ENCODE measurements at regions not wholly inside any gene's neighbourhood (a gene's known extent, or its start where the extent isn't known, plus 50 kb on each side); places are given as distances from the start of the nearest gene placed in this dataset.

- DNase-seq, result no peak
- Histone ChIP-seq H3K9me3 (ENCODE audit: insufficient read depth, low read depth, low read length) (no peaks in the 10 kb centered on the region), H3K79me2 (ENCODE audit: control insufficient read depth, insufficient read depth, low read length, poor library complexity) (no peaks in the 10 kb centered on the region), H2BK5ac (ENCODE audit: low read depth, low read length, poor library complexity) (no peak overlapping the region), H3K27me3 (ENCODE audit: insufficient read depth, low read length) (no peaks in the 10 kb centered on the region), H3K14ac (ENCODE audit: low read length) (peak overlapping the region; percentile 12), H3K79me1 (ENCODE audit: low read length) (peaks cover 28% of the 10 kb centered on the region), H2BK12ac (ENCODE audit: low read length) (peak overlapping the region; percentile 70), H3K4ac (ENCODE audit: low read depth, low read length) (no peak overlapping the region), H3K9ac (ENCODE audit: low read length) (no peak overlapping the region), H4K8ac (ENCODE audit: low read depth, low read length) (no peak overlapping the region), H3K4me3 (ENCODE audit: low read depth, low read length) (no peak overlapping the region), H4K12ac (ENCODE audit: low read depth, low read length) (no peak overlapping the region), H2AK5ac (ENCODE audit: low read length) (peak overlapping the region; percentile 71), H3K23ac (ENCODE audit: low read length) (no peak overlapping the region), H2BK120ac (ENCODE audit: insufficient read depth, low read length, poor library complexity) (peak overlapping the region; percentile 4), H3K4me1 (ENCODE audit: control insufficient read depth in 1 of 2, insufficient read depth in 2 of 2, low read length in 2 of 2) (peaks cover 12% of the 10 kb centered on the region in 2 experiments), H3K36me3 (ENCODE audit: control insufficient read depth in 1 of 2, insufficient read depth in 2 of 2, low read length in 2 of 2) (no peaks in the 10 kb centered on the region), H2AFZ (ENCODE audit: insufficient read depth, low read length, poor library complexity) (no peak overlapping the region), H3K27ac (ENCODE audit: low read depth, low read length) (no peak overlapping the region), H3K4me2 (ENCODE audit: low read length) (no peak overlapping the region), H4K91ac (ENCODE audit: low read depth, low read length) (peak overlapping the region; percentile 58), H3K18ac (ENCODE audit: low read length) (peak overlapping the region; percentile 21)
- no CpG with 5 or more reads among the region's 15 CpGs for WGBS (ENCODE audit: extremely low coverage, insufficient coverage, insufficient read length)
Measured at GRCh38 chr5:149441986-149442385, 62.9 kb upstream of the IL17B start.

- H3K27me3 ChIP-seq (ENCODE audit: insufficient read depth, low read length), result no peaks in the 10 kb centered on the region
- H2BK12ac ChIP-seq (ENCODE audit: low read length), result peak overlapping the region; percentile 70
- H3K4ac ChIP-seq (ENCODE audit: low read depth, low read length), result no peak overlapping the region
- H3K23ac ChIP-seq (ENCODE audit: low read length), result no peak overlapping the region
- no peaks in the 10 kb centered on the region for H3K9me3 ChIP-seq (ENCODE audit: insufficient read depth, low read depth, low read length)
- no peak overlapping the region for H4K8ac ChIP-seq (ENCODE audit: low read depth, low read length)
- H3K36me3 ChIP-seq (ENCODE audit: control insufficient read depth in 1 of 2, insufficient read depth in 2 of 2, low read length in 2 of 2), result no peaks in the 10 kb centered on the region
- no peak overlapping the region for H3K9ac ChIP-seq (ENCODE audit: low read length)
- no peak for DNase-seq
- peak overlapping the region; percentile 58 for H4K91ac ChIP-seq (ENCODE audit: low read depth, low read length)
- H3K4me1 ChIP-seq (ENCODE audit: control insufficient read depth in 1 of 2, insufficient read depth in 2 of 2, low read length in 2 of 2), result peaks cover 12% of the 10 kb centered on the region in 2 experiments
- no peak overlapping the region for H2BK5ac ChIP-seq (ENCODE audit: low read depth, low read length, poor library complexity)
- no peak overlapping the region for H3K18ac ChIP-seq (ENCODE audit: low read length)
- no peak overlapping the region for H4K12ac ChIP-seq (ENCODE audit: low read depth, low read length)
- H2AFZ ChIP-seq (ENCODE audit: insufficient read depth, low read length, poor library complexity), result no peak overlapping the region
- WGBS (ENCODE audit: extremely low coverage, insufficient coverage, insufficient read length), result no CpG with 5 or more reads among the region's 14 CpGs
- H2BK120ac ChIP-seq (ENCODE audit: insufficient read depth, low read length, poor library complexity), result peak overlapping the region; percentile 4
- peak overlapping the region; percentile 25 for H2AK5ac ChIP-seq (ENCODE audit: low read length)
- peaks cover 28% of the 10 kb centered on the region for H3K79me1 ChIP-seq (ENCODE audit: low read length)
- no peak overlapping the region for H3K4me3 ChIP-seq (ENCODE audit: low read depth, low read length)
- no peaks in the 10 kb centered on the region for H3K79me2 ChIP-seq (ENCODE audit: control insufficient read depth, insufficient read depth, low read length, poor library complexity)
- H3K4me2 ChIP-seq (ENCODE audit: low read length), result no peak overlapping the region
- no peak overlapping the region for H3K27ac ChIP-seq (ENCODE audit: low read depth, low read length)
- H3K14ac ChIP-seq (ENCODE audit: low read length), result peak overlapping the region; percentile 1
Measured at GRCh38 chr5:149441194-149441753, 62.2 kb upstream of the IL17B start.

GRCh38 chr5:149439899-149440542 lies 60.9 kb upstream of the IL17B start:
- Histone ChIP-seq H3K4ac (ENCODE audit: low read depth, low read length) (no peak overlapping the region), H3K18ac (ENCODE audit: low read length) (peak overlapping the region; percentile 67), H2AK5ac (ENCODE audit: low read length) (peak overlapping the region; percentile 73), H2BK12ac (ENCODE audit: low read length) (peak overlapping the region; percentile 85), H4K12ac (ENCODE audit: low read depth, low read length) (peak overlapping the region; percentile 50), H3K23ac (ENCODE audit: low read length) (no peak overlapping the region), H2BK120ac (ENCODE audit: insufficient read depth, low read length, poor library complexity) (peak overlapping the region; percentile 70), H3K27ac (ENCODE audit: low read depth, low read length) (peak overlapping the region; percentile 64), H3K27me3 (ENCODE audit: insufficient read depth, low read length) (no peaks in the 10 kb centered on the region), H3K9ac (ENCODE audit: low read length) (no peak overlapping the region), H3K14ac (ENCODE audit: low read length) (peak overlapping the region; percentile 57), H4K91ac (ENCODE audit: low read depth, low read length) (peak overlapping the region; percentile 84), H2BK5ac (ENCODE audit: low read depth, low read length, poor library complexity) (peak overlapping the region; percentile 54), H3K4me2 (ENCODE audit: low read length) (peak overlapping the region; percentile 6), H3K79me2 (ENCODE audit: control insufficient read depth, insufficient read depth, low read length, poor library complexity) (no peaks in the 10 kb centered on the region), H3K79me1 (ENCODE audit: low read length) (peaks cover 22% of the 10 kb centered on the region), H3K4me1 (ENCODE audit: control insufficient read depth in 1 of 2, insufficient read depth in 2 of 2, low read length in 2 of 2) (peaks cover 6 to 7% of the 10 kb centered on the region in 2 experiments), H3K9me3 (ENCODE audit: insufficient read depth, low read depth, low read length) (no peaks in the 10 kb centered on the region), H4K8ac (ENCODE audit: low read depth, low read length) (peak overlapping the region; percentile 74), H2AFZ (ENCODE audit: insufficient read depth, low read length, poor library complexity) (no peak overlapping the region), H3K4me3 (ENCODE audit: low read depth, low read length) (no peak overlapping the region), H3K36me3 (ENCODE audit: control insufficient read depth in 1 of 2, insufficient read depth in 2 of 2, low read length in 2 of 2) (no peaks in the 10 kb centered on the region)
- no CpG with 5 or more reads among the region's 8 CpGs for WGBS (ENCODE audit: extremely low coverage, insufficient coverage, insufficient read length)
- peak; percentile 81 to 85 for DNase-seq

- Histone ChIP-seq H2BK12ac (ENCODE audit: low read length) (peak overlapping the region; percentile 25), H3K27me3 (ENCODE audit: insufficient read depth, low read length) (no peaks in the 10 kb centered on the region), H3K9ac (ENCODE audit: low read length) (no peak overlapping the region), H3K23ac (ENCODE audit: low read length) (no peak overlapping the region), H3K27ac (ENCODE audit: low read depth, low read length) (no peak overlapping the region), H3K4me1 (ENCODE audit: control insufficient read depth in 1 of 2, insufficient read depth in 2 of 2, low read length in 2 of 2) (peaks cover 6 to 7% of the 10 kb centered on the region in 2 experiments), H4K8ac (ENCODE audit: low read depth, low read length) (no peak overlapping the region), H3K36me3 (ENCODE audit: control insufficient read depth in 1 of 2, insufficient read depth in 2 of 2, low read length in 2 of 2) (no peaks in the 10 kb centered on the region), H2AK5ac (ENCODE audit: low read length) (no peak overlapping the region), H2BK120ac (ENCODE audit: insufficient read depth, low read length, poor library complexity) (no peak overlapping the region), H2BK5ac (ENCODE audit: low read depth, low read length, poor library complexity) (no peak overlapping the region), H4K12ac (ENCODE audit: low read depth, low read length) (no peak overlapping the region), H4K91ac (ENCODE audit: low read depth, low read length) (peak overlapping the region; percentile 10), H3K4me2 (ENCODE audit: low read length) (no peak overlapping the region), H2AFZ (ENCODE audit: insufficient read depth, low read length, poor library complexity) (no peak overlapping the region), H3K4ac (ENCODE audit: low read depth, low read length) (no peak overlapping the region), H3K18ac (ENCODE audit: low read length) (no peak overlapping the region), H3K9me3 (ENCODE audit: insufficient read depth, low read depth, low read length) (no peaks in the 10 kb centered on the region), H3K4me3 (ENCODE audit: low read depth, low read length) (no peak overlapping the region), H3K14ac (ENCODE audit: low read length) (no peak overlapping the region), H3K79me2 (ENCODE audit: control insufficient read depth, insufficient read depth, low read length, poor library complexity) (no peaks in the 10 kb centered on the region), H3K79me1 (ENCODE audit: low read length) (peaks cover 17% of the 10 kb centered on the region)
- no peak for DNase-seq
- WGBS (ENCODE audit: extremely low coverage, insufficient coverage, insufficient read length), result no CpG with 5 or more reads among the region's 1 CpG
Measured at GRCh38 chr5:149438711-149439132, 59.6 kb upstream of the IL17B start.
